ENCODE measurements at regions not wholly inside any gene's neighbourhood (a gene's known extent, or its start where the extent isn't known, plus 50 kb on each side); places are given as distances from the start of the nearest gene placed in this dataset.

DNA sequence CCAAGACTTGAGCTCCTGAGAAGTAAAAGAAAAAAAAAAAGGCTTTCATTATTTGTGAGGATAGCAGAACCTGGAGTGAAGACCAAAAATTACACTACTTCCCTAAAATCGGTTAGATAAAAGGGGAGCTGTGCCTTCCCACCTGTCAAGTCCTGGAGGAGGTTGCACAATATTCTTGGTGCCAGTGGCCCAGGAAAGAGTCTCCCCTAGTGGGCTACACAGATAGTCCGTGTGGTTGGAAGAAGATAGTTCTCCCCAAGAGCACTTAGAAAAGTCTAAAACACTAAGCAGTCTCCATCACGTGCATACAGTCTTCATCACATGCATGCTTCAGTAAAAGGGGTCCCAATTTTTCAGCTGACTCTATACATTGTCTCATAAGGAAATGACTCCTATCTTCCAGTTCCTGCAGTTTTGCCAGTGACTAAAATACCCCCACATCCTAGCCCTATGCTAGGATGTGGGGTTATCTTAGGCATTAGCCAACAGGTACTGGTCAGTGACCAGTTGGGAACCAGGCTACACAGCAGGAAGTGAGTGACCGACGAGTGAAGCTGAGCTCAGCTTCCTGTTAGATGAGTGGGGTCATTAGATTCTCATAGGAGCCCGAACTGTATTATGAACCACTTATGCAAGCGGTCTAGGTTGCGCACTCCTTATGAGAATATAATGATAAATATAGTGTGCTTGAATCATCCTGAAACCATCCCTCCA lies 199.5 kb upstream of the FAM83B start:
- Histone ChIP-seq H3K36me3 (ENCODE audit: control insufficient read depth in 4 of 4, insufficient read depth in 4 of 4, low read length in 3 of 4) (no peaks in the 10 kb centered on the region), H3K27ac (ENCODE audit: insufficient read depth in 1 of 2, low read depth in 1 of 2, low read length in 2 of 2, poor library complexity in 1 of 2, severe bottlenecking in 2 of 2) (no peak overlapping the region), H3K27me3 (replicated peaks in 2 of 5; ENCODE audit: control insufficient read depth in 4 of 5, insufficient read depth in 5 of 5, low read length in 4 of 5) (no peaks in the 10 kb centered on the region), H3K4me3 (ENCODE audit: control insufficient read depth in 1 of 7, extremely low read depth in 1 of 7, insufficient read depth in 4 of 7, low read depth in 2 of 7, low read length in 6 of 7) (no peak overlapping the region), H3K4me1 (ENCODE audit: control extremely low read depth in 1 of 4, control insufficient read depth in 4 of 4, insufficient read depth in 4 of 4, low read length in 3 of 4) (no peaks in the 10 kb centered on the region), H3K9me3 (ENCODE audit: control extremely low read depth in 1 of 5, control insufficient read depth in 4 of 5, insufficient read depth in 2 of 5, low read depth in 1 of 5, low read length in 4 of 5) (peaks cover 0 to 1% (median 0%) of the 10 kb centered on the region in 5 experiments)
- DNase-seq = no peak
- WGBS (ENCODE audit: insufficient coverage) = 76% methylated on average over 3 of the region's 8 CpGs
- POLR2A ChIA-PET = no interaction called here
- CTCF ChIA-PET = no interaction called here

- Histone ChIP-seq H3K4me3 (ENCODE audit: control insufficient read depth in 1 of 7, extremely low read depth in 1 of 7, insufficient read depth in 4 of 7, low read depth in 2 of 7, low read length in 6 of 7) (no peak overlapping the region), H3K27ac (ENCODE audit: insufficient read depth in 1 of 2, low read depth in 1 of 2, low read length in 2 of 2, poor library complexity in 1 of 2, severe bottlenecking in 2 of 2) (no peak overlapping the region), H3K36me3 (ENCODE audit: control insufficient read depth in 4 of 4, insufficient read depth in 4 of 4, low read length in 3 of 4) (no peaks in the 10 kb centered on the region), H3K9me3 (ENCODE audit: control extremely low read depth in 1 of 5, control insufficient read depth in 4 of 5, insufficient read depth in 2 of 5, low read depth in 1 of 5, low read length in 4 of 5) (peaks cover 0 to 1% (median 0%) of the 10 kb centered on the region in 5 experiments), H3K4me1 (ENCODE audit: control extremely low read depth in 1 of 4, control insufficient read depth in 4 of 4, insufficient read depth in 4 of 4, low read length in 3 of 4) (no peaks in the 10 kb centered on the region), H3K27me3 (replicated peaks in 2 of 5; ENCODE audit: control insufficient read depth in 4 of 5, insufficient read depth in 5 of 5, low read length in 4 of 5) (no peaks in the 10 kb centered on the region)
- ChIA-PET POLR2A (no interaction called here), CTCF (no interaction called here)
- no peak for DNase-seq
Observed at GRCh38 chr6:54654381-54654780, 192.2 kb upstream of the FAM83B start.

DNA sequence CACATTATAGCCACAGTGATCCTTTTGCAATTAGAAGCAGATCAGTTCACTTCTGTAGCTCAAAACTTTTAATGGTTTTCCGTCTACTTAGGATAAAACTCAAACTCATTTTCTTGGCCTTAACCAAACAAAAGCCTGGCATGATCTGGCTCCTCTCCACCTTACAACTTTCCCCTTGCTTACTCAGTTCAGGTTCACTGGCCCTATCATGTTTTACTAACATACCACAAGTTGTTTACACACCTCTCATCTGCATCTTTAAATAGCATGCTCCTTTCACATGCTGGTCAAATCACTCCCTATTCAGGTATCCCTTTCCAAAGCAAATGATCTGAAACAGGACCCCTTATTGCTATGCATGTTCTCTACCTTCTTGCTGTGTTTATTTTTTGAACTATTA lies 191.4 kb upstream of the FAM83B start:
- 100% methylated on average over 1 of the region's 1 CpG for WGBS (ENCODE audit: insufficient coverage)
- Histone ChIP-seq H3K4me3 (ENCODE audit: control insufficient read depth in 1 of 7, extremely low read depth in 1 of 7, insufficient read depth in 4 of 7, low read depth in 2 of 7, low read length in 6 of 7) (no peak overlapping the region), H3K36me3 (ENCODE audit: control insufficient read depth in 4 of 4, insufficient read depth in 4 of 4, low read length in 3 of 4) (no peaks in the 10 kb centered on the region), H3K4me1 (ENCODE audit: control extremely low read depth in 1 of 4, control insufficient read depth in 4 of 4, insufficient read depth in 4 of 4, low read length in 3 of 4) (no peaks in the 10 kb centered on the region), H3K9me3 (ENCODE audit: control extremely low read depth in 1 of 5, control insufficient read depth in 4 of 5, insufficient read depth in 2 of 5, low read depth in 1 of 5, low read length in 4 of 5) (peaks cover 0 to 1% (median 0%) of the 10 kb centered on the region in 5 experiments), H3K27me3 (replicated peaks in 2 of 5; ENCODE audit: control insufficient read depth in 4 of 5, insufficient read depth in 5 of 5, low read length in 4 of 5) (no peaks in the 10 kb centered on the region), H3K27ac (ENCODE audit: insufficient read depth in 1 of 2, low read depth in 1 of 2, low read length in 2 of 2, poor library complexity in 1 of 2, severe bottlenecking in 2 of 2) (no peak overlapping the region)
- ChIA-PET POLR2A (no interaction called here), CTCF (no interaction called here)
- no peak for DNase-seq

GRCh38 chr6:54665278-54665677 lies 181.3 kb upstream of the FAM83B start:
- no peak overlapping the region for H3K4me3 ChIP-seq (ENCODE audit: control insufficient read depth in 1 of 7, extremely low read depth in 1 of 7, insufficient read depth in 4 of 7, low read depth in 2 of 7, low read length in 6 of 7)
- H3K4me1 ChIP-seq (ENCODE audit: control extremely low read depth in 1 of 4, control insufficient read depth in 4 of 4, insufficient read depth in 4 of 4, low read length in 3 of 4) = no peaks in the 10 kb centered on the region
- POLR2A ChIA-PET = no interaction called here
- H3K9me3 ChIP-seq (ENCODE audit: control extremely low read depth in 1 of 5, control insufficient read depth in 4 of 5, insufficient read depth in 2 of 5, low read depth in 1 of 5, low read length in 4 of 5) = peaks cover 0 to 9% (median 5%) of the 10 kb centered on the region in 5 experiments
- CTCF ChIA-PET = no interaction called here
- no peak overlapping the region for H3K27ac ChIP-seq (ENCODE audit: insufficient read depth in 1 of 2, low read depth in 1 of 2, low read length in 2 of 2, poor library complexity in 1 of 2, severe bottlenecking in 2 of 2)
- no peaks in the 10 kb centered on the region for H3K27me3 ChIP-seq (replicated peaks in 2 of 5; ENCODE audit: control insufficient read depth in 4 of 5, insufficient read depth in 5 of 5, low read length in 4 of 5)
- no peak for DNase-seq
- H3K36me3 ChIP-seq (ENCODE audit: control insufficient read depth in 4 of 4, insufficient read depth in 4 of 4, low read length in 3 of 4) = no peaks in the 10 kb centered on the region

- no CpG with 5 or more reads among the region's 2 CpGs for WGBS (ENCODE audit: insufficient coverage)
Observed at GRCh38 chr6:54680531-54680930, 166.0 kb upstream of the FAM83B start.

DNA sequence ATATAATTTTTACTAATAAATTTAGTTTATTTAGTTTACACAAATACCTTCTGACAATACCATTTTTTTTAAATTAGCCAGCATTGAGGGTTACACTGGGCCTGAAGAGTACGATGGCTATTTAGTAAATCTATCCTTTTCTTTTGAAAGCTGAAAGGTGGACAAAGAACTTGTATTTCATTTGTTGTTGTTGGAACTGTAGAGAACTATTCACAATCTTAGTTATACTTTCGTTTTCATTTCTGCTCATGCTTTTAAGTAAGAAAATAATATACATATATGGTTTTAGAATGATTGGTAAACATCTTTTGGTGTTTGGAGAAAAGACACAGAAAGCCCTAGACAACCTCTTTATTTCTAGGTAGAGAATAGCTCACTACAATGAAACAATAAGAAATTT lies 165.3 kb upstream of the FAM83B start:
- no peak for DNase-seq
- H3K4me3 ChIP-seq (ENCODE audit: control insufficient read depth in 1 of 7, extremely low read depth in 1 of 7, insufficient read depth in 4 of 7, low read depth in 2 of 7, low read length in 6 of 7) = no peak overlapping the region
- no CpG with 5 or more reads among the region's 2 CpGs for WGBS (ENCODE audit: insufficient coverage)
- H3K36me3 ChIP-seq (ENCODE audit: control insufficient read depth in 4 of 4, insufficient read depth in 4 of 4, low read length in 3 of 4) = no peaks in the 10 kb centered on the region
- ChIA-PET POLR2A (no interaction called here), CTCF (no interaction called here)
- H3K27ac ChIP-seq (ENCODE audit: insufficient read depth in 1 of 2, low read depth in 1 of 2, low read length in 2 of 2, poor library complexity in 1 of 2, severe bottlenecking in 2 of 2) = no peak overlapping the region
- no peaks in the 10 kb centered on the region for H3K27me3 ChIP-seq (replicated peaks in 2 of 5; ENCODE audit: control insufficient read depth in 4 of 5, insufficient read depth in 5 of 5, low read length in 4 of 5)
- no peaks in the 10 kb centered on the region for H3K4me1 ChIP-seq (ENCODE audit: control extremely low read depth in 1 of 4, control insufficient read depth in 4 of 4, insufficient read depth in 4 of 4, low read length in 3 of 4)
- H3K9me3 ChIP-seq (ENCODE audit: control extremely low read depth in 1 of 5, control insufficient read depth in 4 of 5, insufficient read depth in 2 of 5, low read depth in 1 of 5, low read length in 4 of 5) = no peaks in the 10 kb centered on the region

More at GRCh38 chr6:54680531-54680930, 166.0 kb upstream of the FAM83B start:
- Histone ChIP-seq H3K27me3 (replicated peaks in 2 of 5; ENCODE audit: control insufficient read depth in 4 of 5, insufficient read depth in 5 of 5, low read length in 4 of 5) (no peaks in the 10 kb centered on the region), H3K27ac (ENCODE audit: insufficient read depth in 1 of 2, low read depth in 1 of 2, low read length in 2 of 2, poor library complexity in 1 of 2, severe bottlenecking in 2 of 2) (no peak overlapping the region), H3K9me3 (ENCODE audit: control extremely low read depth in 1 of 5, control insufficient read depth in 4 of 5, insufficient read depth in 2 of 5, low read depth in 1 of 5, low read length in 4 of 5) (no peaks in the 10 kb centered on the region), H3K36me3 (ENCODE audit: control insufficient read depth in 4 of 4, insufficient read depth in 4 of 4, low read length in 3 of 4) (no peaks in the 10 kb centered on the region), H3K4me1 (ENCODE audit: control extremely low read depth in 1 of 4, control insufficient read depth in 4 of 4, insufficient read depth in 4 of 4, low read length in 3 of 4) (no peaks in the 10 kb centered on the region), H3K4me3 (ENCODE audit: control insufficient read depth in 1 of 7, extremely low read depth in 1 of 7, insufficient read depth in 4 of 7, low read depth in 2 of 7, low read length in 6 of 7) (no peak overlapping the region)
- no peak for DNase-seq
- POLR2A ChIA-PET = no interaction called here
- CTCF ChIA-PET = no interaction called here

GRCh38 chr6:54681987-54682386 lies 164.6 kb upstream of the FAM83B start:
- DNase-seq = no peak
- H3K27ac ChIP-seq (ENCODE audit: insufficient read depth in 1 of 2, low read depth in 1 of 2, low read length in 2 of 2, poor library complexity in 1 of 2, severe bottlenecking in 2 of 2) = no peak overlapping the region
- H3K36me3 ChIP-seq (ENCODE audit: control insufficient read depth in 4 of 4, insufficient read depth in 4 of 4, low read length in 3 of 4) = no peaks in the 10 kb centered on the region
- ChIA-PET CTCF (no interaction called here), POLR2A (no interaction called here)
- H3K27me3 ChIP-seq (replicated peaks in 2 of 5; ENCODE audit: control insufficient read depth in 4 of 5, insufficient read depth in 5 of 5, low read length in 4 of 5) = no peaks in the 10 kb centered on the region
- H3K4me1 ChIP-seq (ENCODE audit: control extremely low read depth in 1 of 4, control insufficient read depth in 4 of 4, insufficient read depth in 4 of 4, low read length in 3 of 4) = no peaks in the 10 kb centered on the region
- 100% methylated on average over 2 of the region's 4 CpGs for WGBS (ENCODE audit: insufficient coverage)
- H3K4me3 ChIP-seq (ENCODE audit: control insufficient read depth in 1 of 7, extremely low read depth in 1 of 7, insufficient read depth in 4 of 7, low read depth in 2 of 7, low read length in 6 of 7) = no peak overlapping the region
- H3K9me3 ChIP-seq (ENCODE audit: control extremely low read depth in 1 of 5, control insufficient read depth in 4 of 5, insufficient read depth in 2 of 5, low read depth in 1 of 5, low read length in 4 of 5) = no peaks in the 10 kb centered on the region

All from common myeloid progenitor, CD34-positive (primary cell).